GM23338 (cell line): ENCODE measurements at regions not wholly inside any gene's neighbourhood (a gene's known extent, or its start where the extent isn't known, plus 50 kb on each side); places are given as distances from the start of the nearest gene placed in this dataset.

Source experiments
- ATAC-seq: fragments of 200-7000 bp; cut with Tn5 transposase; 3 replicates; pipeline ENCODE4 v1.9.1; 2020
- DNase-seq: peaks from one replicate; pipeline ENCODE4 v3.0.0-alpha.2; 2015; ENCODE audit warnings: low spot score
- H2AFZ ChIP-seq: fragments of 200-600 bp; sonication (generic); 2 replicates; pipeline ENCODE4 v1.8.0; 2016; ENCODE audit warnings: antibody characterized with exemption, mild to moderate bottlenecking, moderate library complexity
- H3F3A ChIP-seq: fragments of 200-600 bp; sonication (generic); replicated peaks from 2 replicates; pipeline ENCODE4 v1.8.0; 2017; ENCODE audit warnings: antibody characterized with exemption, mixed run types, low read depth
- H3K27ac ChIP-seq: fragments of 200-600 bp; sonication (generic); 2 replicates; pipeline ENCODE4 v1.6.1; 2016; ENCODE audit warnings: low read depth
- H3K27me3 ChIP-seq: fragments of 200-600 bp; sonication (generic); 2 replicates; pipeline ENCODE4 v1.8.0; 2016; ENCODE audit warnings: mild to moderate bottlenecking, mixed run types, moderate library complexity; ENCODE audit not compliant: insufficient read depth
- H3K36me3 ChIP-seq: fragments of 200-600 bp; sonication (generic); 2 replicates; pipeline ENCODE4 v1.8.0; 2016; ENCODE audit warnings: mild to moderate bottlenecking; ENCODE audit not compliant: insufficient read depth
- H3K4me1 ChIP-seq: fragments of 200-600 bp; sonication (generic); 2 replicates; pipeline ENCODE4 v1.8.0; 2016; ENCODE audit warnings: mild to moderate bottlenecking, moderate library complexity; ENCODE audit not compliant: insufficient read depth
- H3K4me2 ChIP-seq: fragments of 200-600 bp; sonication (generic); 2 replicates; pipeline ENCODE4 v1.7.1; 2017; ENCODE audit warnings: mixed run types
- H3K4me3 ChIP-seq: fragments of 200-600 bp; sonication (generic); 2 replicates; pipeline ENCODE4 v1.6.1; 2016; ENCODE audit warnings: mixed run types
- H3K79me2 ChIP-seq: fragments of 200-600 bp; sonication (generic); replicated peaks from 2 replicates; pipeline ENCODE4 v1.8.0; 2017; ENCODE audit warnings: mild to moderate bottlenecking; ENCODE audit not compliant: insufficient read depth
- H3K9me2 ChIP-seq: fragments of 200-600 bp; sonication (generic); 2 replicates; pipeline ENCODE4 v1.8.0; 2017; ENCODE audit not compliant: insufficient read depth
- H4K20me1 ChIP-seq: fragments of 200-600 bp; sonication (generic); replicated peaks from 2 replicates; pipeline ENCODE4 v1.8.0; 2017; ENCODE audit warnings: mild to moderate bottlenecking; ENCODE audit not compliant: insufficient read depth
- H3K27ac Mint-ChIP-seq: 2 replicates; pipeline ENCODE4 v1.8.0; 2020; ENCODE audit warnings: inconsistent platforms, mild to moderate bottlenecking, moderate library complexity, mixed read lengths
- H3K27me3 Mint-ChIP-seq: 3 replicates; pipeline ENCODE4 v1.8.0; 2022; ENCODE audit warnings: low read depth, mild to moderate bottlenecking, moderate library complexity, mixed read lengths, inconsistent platforms; ENCODE audit not compliant: insufficient read depth, poor library complexity
- H3K36me3 Mint-ChIP-seq: 3 replicates; pipeline ENCODE4 v1.8.0; 2021; ENCODE audit warnings: low read depth, mild to moderate bottlenecking, inconsistent platforms, moderate library complexity, mixed read lengths
- H3K4me1 Mint-ChIP-seq: 3 replicates; pipeline ENCODE4 v1.8.0; 2020; ENCODE audit warnings: mild to moderate bottlenecking, inconsistent platforms, mixed read lengths
- H3K4me3 Mint-ChIP-seq: 3 replicates; pipeline ENCODE4 v1.8.0; 2021; ENCODE audit warnings: moderate library complexity, mild to moderate bottlenecking, inconsistent platforms, mixed read lengths
- H3K9me3 Mint-ChIP-seq: 3 replicates; pipeline ENCODE4 v1.8.0; 2020; ENCODE audit warnings: moderate library complexity, mild to moderate bottlenecking, inconsistent platforms, mixed read lengths
- CREB1 ChIP-seq: fragments of 250-450 bp; sonication (Bioruptor Pico); IDR thresholded peaks from 2 replicates; pipeline ENCODE4 v1.5.0; 2020; ENCODE audit warnings: low read depth, mild to moderate bottlenecking, moderate library complexity
- ETS1 ChIP-seq: IDR thresholded peaks from 2 replicates; pipeline ENCODE4 v1.6.1; 2016; ENCODE audit warnings: antibody characterized with exemption
- EZH2 ChIP-seq: fragments of 200-600 bp; sonication (generic); IDR thresholded peaks from one replicate; pipeline ENCODE4 v1.8.0; 2017; ENCODE audit warnings: antibody characterized with exemption, mild to moderate bottlenecking, low read depth; ENCODE audit not compliant: unreplicated experiment
- EZH2phosphoT487 ChIP-seq: fragments of 200-600 bp; sonication (generic); IDR thresholded peaks from one replicate; pipeline ENCODE4 v1.8.1; 2018; ENCODE audit warnings: antibody characterized with exemption; ENCODE audit not compliant: unreplicated experiment
- JUNB ChIP-seq: IDR thresholded peaks from one replicate; pipeline ENCODE4 v1.6.1; 2016; ENCODE audit warnings: antibody characterized with exemption; ENCODE audit not compliant: unreplicated experiment
- NANOG ChIP-seq: IDR thresholded peaks from 2 replicates; pipeline ENCODE4 v1.6.1; 2016; ENCODE audit warnings: antibody characterized with exemption, borderline replicate concordance
- POLR2AphosphoS5 ChIP-seq: IDR thresholded peaks from 2 replicates; pipeline ENCODE4 v1.6.1; 2016; ENCODE audit warnings: antibody characterized with exemption, low read depth
- REST ChIP-seq: IDR thresholded peaks from one replicate; pipeline ENCODE4 v1.6.1; 2018; ENCODE audit warnings: antibody characterized with exemption; ENCODE audit not compliant: unreplicated experiment
- ZNF114 ChIP-seq: fragments of 250-450 bp; sonication (Bioruptor Pico); IDR thresholded peaks from 2 replicates; pipeline ENCODE4 v1.5.0; 2020; ENCODE audit warnings: mild to moderate bottlenecking, moderate library complexity
- ZNF462 ChIP-seq: fragments of 250-450 bp; sonication (Bioruptor Pico); IDR thresholded peaks from 2 replicates; pipeline ENCODE4 v1.5.0; 2020; ENCODE audit warnings: mild to moderate bottlenecking, moderate library complexity

GRCh38 chr18:8972116-8972515 is 130.4 kb upstream of the NDUFV2 start:
- Histone ChIP-seq H3K4me3 (no peak overlapping the region), H3K27me3 (no peaks in the 10 kb centered on the region), H3F3A (0 out of 2 replicates have a peak, but pooled peaks cover 3% of the 10 kb centered on the region), H3K9me2 (no peaks in the 10 kb centered on the region; the same call in 1 of the 2 replicates), H3K4me1 (peaks cover 15% of the 10 kb centered on the region), H3K4me2 (no peak overlapping the region), H3K79me2 (no peaks in the 10 kb centered on the region), H3K36me3 (no peaks in the 10 kb centered on the region), H4K20me1 (no peaks in the 10 kb centered on the region), H2AFZ (0 out of 2 replicates have a peak overlapping the region, but pooled peaks have one; percentile 18), H3K27ac (no peak overlapping the region)
- Mint-ChIP-seq H3K4me3 (no peak overlapping the region), H3K9me3 (peaks cover 13% of the 10 kb centered on the region), H3K36me3 (no peaks in the 10 kb centered on the region), H3K4me1 (peaks cover 9% of the 10 kb centered on the region), H3K27ac (no peak overlapping the region), H3K27me3 (peaks cover 3% of the 10 kb centered on the region)
- TF ChIP-seq ZNF462 (CRISPR knock-in tag) (no peak), EZH2 (no peak), POLR2AphosphoS5 (no peak), ETS1 (no peak)
- DNase-seq (no peak), ATAC-seq (no peak)

- ATAC-seq (no peak), DNase-seq (no peak)
- H3K9me3 Mint-ChIP-seq, result peaks cover 13% of the 10 kb centered on the region
- H3K36me3 Mint-ChIP-seq, result no peaks in the 10 kb centered on the region
- no peak overlapping the region for H3K27ac ChIP-seq
- no peak overlapping the region for H3K4me2 ChIP-seq
- H3K27me3 ChIP-seq, result no peaks in the 10 kb centered on the region
- H3K9me2 ChIP-seq, result peaks cover 6% of the 10 kb centered on the region
- peaks cover 28% of the 10 kb centered on the region for H3K4me1 ChIP-seq
- no peaks in the 10 kb centered on the region for H3K27me3 Mint-ChIP-seq
- H3K27ac Mint-ChIP-seq, result no peak overlapping the region
- no peaks in the 10 kb centered on the region for H3K79me2 ChIP-seq
- 0 out of 2 replicates have a peak overlapping the region, but pooled peaks have one; percentile 38 for H2AFZ ChIP-seq
- H3K4me3 Mint-ChIP-seq, result no peak overlapping the region
- no peaks in the 10 kb centered on the region for H4K20me1 ChIP-seq
- H3K4me3 ChIP-seq, result no peak overlapping the region
- H3K4me1 Mint-ChIP-seq, result peaks cover 20% of the 10 kb centered on the region; the same call in 2 of the 3 replicates
- H3K36me3 ChIP-seq, result no peaks in the 10 kb centered on the region
- 0 out of 2 replicates have a peak, but pooled peaks cover 5% of the 10 kb centered on the region for H3F3A ChIP-seq
- TF ChIP-seq REST (no peak), JUNB (no peak), CREB1 (CRISPR knock-in tag) (no peak), EZH2 (no peak), EZH2phosphoT487 (no peak), POLR2AphosphoS5 (no peak), ZNF114 (CRISPR knock-in tag) (no peak), NANOG (no peak)
Measured at GRCh38 chr18:8974279-8974678, 128.2 kb upstream of the NDUFV2 start.
